Cardiac muscle cell (in vitro differentiated cells and primary cell): ENCODE measurements at regions not wholly inside any gene's neighbourhood (a gene's known extent, or its start where the extent isn't known, plus 50 kb on each side); places are given as distances from the start of the nearest gene placed in this dataset.

Experiments used
- DNase-seq, 2 donors: peaks; one replicate each; pipeline versions ENCODE4 v3.0.0 to v3.0.0-alpha.2; 2010 to 2017; ENCODE audit warnings: low read depth in 1 of 2, low spot score in 1 of 2
- H3K27ac ChIP-seq: fragments of 200-600 bp; sonication (generic); 2 replicates; pipeline ENCODE4 v1.5.1; 2016
- H3K27me3 ChIP-seq: fragments of 200-600 bp; sonication (generic); 2 replicates; pipeline ENCODE4 v1.6.0; 2016; ENCODE audit warnings: control low read depth
- H3K36me3 ChIP-seq: fragments of 200-600 bp; sonication (generic); 2 replicates; pipeline ENCODE4 v1.5.1; 2016; ENCODE audit warnings: control low read depth
- H3K4me1 ChIP-seq: fragments of 200-600 bp; sonication (generic); 2 replicates; pipeline ENCODE4 v1.8.1; 2017; ENCODE audit warnings: low read depth, mild to moderate bottlenecking, mixed run types
- H3K4me3 ChIP-seq: fragments of 200-600 bp; sonication (generic); 2 replicates; pipeline ENCODE4 v1.5.1; 2016; ENCODE audit warnings: mild to moderate bottlenecking
- H3K9me3 ChIP-seq: fragments of 200-600 bp; sonication (generic); 2 replicates; pipeline ENCODE4 v1.5.1; 2017; ENCODE audit warnings: low read depth, mild to moderate bottlenecking, control low read depth
- TF ChIP-seq, protein P1 (sequence below): IDR thresholded peaks from 2 replicates; pipeline ENCODE4 v1.5.1; 2012; ENCODE audit warnings: low read depth, mild to moderate bottlenecking, low read length

DNA sequence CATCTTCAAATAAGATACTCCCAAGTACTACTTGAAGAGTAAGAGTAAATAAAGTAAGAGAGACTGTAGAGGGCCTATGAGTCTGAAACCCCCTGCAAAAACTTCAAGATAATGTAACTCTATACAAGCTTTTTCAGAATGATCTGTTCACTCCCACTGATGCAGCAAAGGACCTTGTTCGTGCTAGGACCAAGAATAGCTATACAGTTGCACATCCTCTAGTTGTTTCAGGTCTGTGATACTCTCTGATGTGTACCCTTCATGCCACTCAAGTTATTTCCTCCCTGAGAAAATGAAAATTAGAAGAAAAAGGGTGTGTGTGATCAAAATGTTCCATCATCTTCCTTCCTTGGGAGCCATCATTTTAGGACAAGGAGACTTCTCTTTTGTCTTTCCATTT lies 204.4 kb downstream of the ALX1 start:
- TF ChIP-seq, protein P1, sequence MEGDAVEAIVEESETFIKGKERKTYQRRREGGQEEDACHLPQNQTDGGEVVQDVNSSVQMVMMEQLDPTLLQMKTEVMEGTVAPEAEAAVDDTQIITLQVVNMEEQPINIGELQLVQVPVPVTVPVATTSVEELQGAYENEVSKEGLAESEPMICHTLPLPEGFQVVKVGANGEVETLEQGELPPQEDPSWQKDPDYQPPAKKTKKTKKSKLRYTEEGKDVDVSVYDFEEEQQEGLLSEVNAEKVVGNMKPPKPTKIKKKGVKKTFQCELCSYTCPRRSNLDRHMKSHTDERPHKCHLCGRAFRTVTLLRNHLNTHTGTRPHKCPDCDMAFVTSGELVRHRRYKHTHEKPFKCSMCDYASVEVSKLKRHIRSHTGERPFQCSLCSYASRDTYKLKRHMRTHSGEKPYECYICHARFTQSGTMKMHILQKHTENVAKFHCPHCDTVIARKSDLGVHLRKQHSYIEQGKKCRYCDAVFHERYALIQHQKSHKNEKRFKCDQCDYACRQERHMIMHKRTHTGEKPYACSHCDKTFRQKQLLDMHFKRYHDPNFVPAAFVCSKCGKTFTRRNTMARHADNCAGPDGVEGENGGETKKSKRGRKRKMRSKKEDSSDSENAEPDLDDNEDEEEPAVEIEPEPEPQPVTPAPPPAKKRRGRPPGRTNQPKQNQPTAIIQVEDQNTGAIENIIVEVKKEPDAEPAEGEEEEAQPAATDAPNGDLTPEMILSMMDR: no peak
- no peaks in the 10 kb centered on the region for H3K36me3 ChIP-seq
- H3K9me3 ChIP-seq: no peaks in the 10 kb centered on the region
- DNase-seq: no peak
- no peak overlapping the region for H3K27ac ChIP-seq
- H3K4me1 ChIP-seq: no peaks in the 10 kb centered on the region
- no peak overlapping the region for H3K4me3 ChIP-seq
- H3K27me3 ChIP-seq: no peaks in the 10 kb centered on the region

DNA sequence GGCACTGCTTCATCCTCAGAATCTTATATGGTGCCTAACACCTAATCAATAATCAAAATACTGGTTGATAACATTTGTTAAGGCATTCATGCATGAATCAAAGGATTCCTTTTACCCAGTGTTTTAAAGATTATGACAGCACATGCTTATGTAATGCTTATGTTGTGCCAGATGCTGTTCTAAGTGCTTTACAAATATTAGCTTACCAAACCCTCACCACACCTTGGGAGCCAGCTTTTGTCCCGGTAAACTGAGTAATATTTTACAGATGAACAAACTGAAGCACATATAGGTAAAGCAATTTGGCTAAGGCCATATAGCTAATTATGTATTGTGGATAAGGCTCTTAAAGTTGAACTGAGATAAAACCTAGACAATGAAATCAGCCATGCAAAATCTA lies 209.2 kb downstream of the ALX1 start:
- H3K4me1 ChIP-seq: no peaks in the 10 kb centered on the region
- no peaks in the 10 kb centered on the region for H3K9me3 ChIP-seq
- H3K36me3 ChIP-seq: no peaks in the 10 kb centered on the region
- TF ChIP-seq, protein P1: no peak
- H3K27ac ChIP-seq: no peak overlapping the region
- no peaks in the 10 kb centered on the region for H3K27me3 ChIP-seq
- no peak overlapping the region for H3K4me3 ChIP-seq
- DNase-seq: no peak

DNA sequence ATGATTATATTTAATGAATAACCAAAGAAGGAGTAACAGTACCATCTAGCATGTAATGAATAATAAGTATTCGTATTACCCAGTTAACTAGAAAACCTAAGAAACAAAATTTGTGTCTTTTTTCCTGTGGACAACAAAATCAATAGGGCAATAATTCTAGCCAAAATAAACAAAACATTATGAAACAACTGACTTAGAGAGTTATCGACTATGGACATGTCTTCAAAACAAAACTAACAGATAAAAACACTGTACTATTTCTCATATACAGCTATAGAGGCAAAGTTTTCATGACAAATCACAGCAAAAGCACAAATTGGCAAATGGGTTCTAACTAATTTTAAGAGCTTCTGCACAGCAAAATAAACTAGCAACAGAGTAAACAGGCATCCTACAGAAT lies 224.1 kb downstream of the ALX1 start:
- TF ChIP-seq, protein P1: no peak
- H3K36me3 ChIP-seq: no peaks in the 10 kb centered on the region
- no peaks in the 10 kb centered on the region for H3K9me3 ChIP-seq
- no peak for DNase-seq
- no peak overlapping the region for H3K27ac ChIP-seq
- no peak overlapping the region for H3K4me3 ChIP-seq
- H3K4me1 ChIP-seq: no peaks in the 10 kb centered on the region
- H3K27me3 ChIP-seq: no peaks in the 10 kb centered on the region

DNA sequence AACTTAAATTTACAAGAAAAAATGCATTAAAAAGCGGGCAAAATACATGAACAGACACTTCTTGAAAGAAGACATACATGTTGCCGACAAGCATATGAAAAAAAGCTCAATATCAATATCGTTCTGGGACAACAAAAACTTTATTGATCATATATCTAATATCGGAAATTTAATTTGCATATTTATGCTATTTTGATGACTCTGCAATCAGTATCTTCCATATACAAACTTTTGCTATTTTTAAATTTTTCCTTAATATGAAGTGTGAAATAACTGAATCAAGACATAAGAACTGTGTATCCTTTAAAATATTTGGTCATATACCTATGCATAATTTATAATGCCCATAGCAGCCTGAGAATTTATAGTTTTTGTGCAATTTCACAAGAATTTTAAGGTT lies 224.6 kb downstream of the ALX1 start:
- Histone ChIP-seq H3K27ac (no peak overlapping the region), H3K4me3 (no peak overlapping the region), H3K36me3 (no peaks in the 10 kb centered on the region), H3K4me1 (no peaks in the 10 kb centered on the region), H3K27me3 (no peaks in the 10 kb centered on the region), H3K9me3 (no peaks in the 10 kb centered on the region)
- DNase-seq: no peak
- TF ChIP-seq, protein P1: no peak

DNA sequence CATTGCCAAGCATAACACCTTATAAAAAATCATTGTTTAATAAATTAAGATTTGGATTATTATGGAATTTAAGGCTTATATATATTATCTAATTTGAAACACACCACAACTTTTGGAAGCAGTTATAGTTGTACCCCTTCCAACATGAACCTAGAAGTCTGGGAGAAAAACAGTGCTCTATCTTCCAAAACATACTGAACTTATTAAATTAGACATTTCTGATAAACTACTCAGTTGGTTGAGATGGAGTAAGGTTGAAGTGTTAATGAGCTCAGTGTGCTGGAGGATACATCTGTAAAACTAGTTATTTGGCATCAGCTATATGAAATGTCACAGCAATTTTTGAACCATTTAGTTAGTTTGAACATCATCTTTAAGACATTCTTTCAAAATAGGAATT lies 227.4 kb downstream of the ALX1 start:
- no peaks in the 10 kb centered on the region for H3K36me3 ChIP-seq

More for the DNA sequence above, 227.4 kb downstream of the ALX1 start:
- no peak for DNase-seq
- Histone ChIP-seq H3K9me3 (no peaks in the 10 kb centered on the region), H3K27ac (no peak overlapping the region), H3K27me3 (no peaks in the 10 kb centered on the region), H3K4me3 (no peak overlapping the region), H3K4me1 (no peaks in the 10 kb centered on the region)
- TF ChIP-seq, protein P1: no peak
